Sigmoid colon (tissue), 4 donors: ENCODE measurements at regions not wholly inside any gene's neighbourhood (a gene's known extent, or its start where the extent isn't known, plus 50 kb on each side); places are given as distances from the start of the nearest gene placed in this dataset.

Source experiments
- CTCF ChIP-seq, 4 experiments: fragments of 450-650 bp in 3 of 4; fragments of 200-600 bp in 1 of 4; IDR thresholded peaks; one replicate each; pipeline ENCODE4 v1.5.1; 2016 to 2019; ENCODE audit warnings: antibody characterized with exemption in 4 of 4, mild to moderate bottlenecking in 3 of 4, moderate library complexity in 2 of 4
- EP300 ChIP-seq, 4 donors: sonication (generic); formaldehyde crosslinking; IDR thresholded peaks; one replicate each; pipeline ENCODE4 v1.6.1; 2017; ENCODE audit warnings: antibody characterized with exemption in 4 of 4
- POLR2A ChIP-seq, 2 donors: fragments of 450-650 bp; IDR thresholded peaks; one replicate each; pipeline ENCODE4 v1.6.1; 2016; ENCODE audit warnings: antibody characterized with exemption in 2 of 2, mild to moderate bottlenecking in 2 of 2, moderate library complexity in 2 of 2
- POLR2AphosphoS5 ChIP-seq, 4 donors: sonication (generic); formaldehyde crosslinking; IDR thresholded peaks; one replicate each; pipeline ENCODE4 v1.6.1; 2017; ENCODE audit warnings: antibody characterized with exemption in 4 of 4

- TF ChIP-seq POLR2A (IDR thresholded peaks at IDR 0.05) (no peak), CTCF (IDR thresholded peaks at IDR 0.05) (no peak), POLR2AphosphoS5 (IDR thresholded peaks at IDR 0.05) (no peak), EP300 (IDR thresholded peaks at IDR 0.05) (no peak)
Observed at GRCh38 chr5:146284016-146284415, 54.6 kb upstream of the POU4F3 start.
